ENCODE measurements at regions not wholly inside any gene's neighbourhood (a gene's known extent, or its start where the extent isn't known, plus 50 kb on each side); places are given as distances from the start of the nearest gene placed in this dataset.

DNA sequence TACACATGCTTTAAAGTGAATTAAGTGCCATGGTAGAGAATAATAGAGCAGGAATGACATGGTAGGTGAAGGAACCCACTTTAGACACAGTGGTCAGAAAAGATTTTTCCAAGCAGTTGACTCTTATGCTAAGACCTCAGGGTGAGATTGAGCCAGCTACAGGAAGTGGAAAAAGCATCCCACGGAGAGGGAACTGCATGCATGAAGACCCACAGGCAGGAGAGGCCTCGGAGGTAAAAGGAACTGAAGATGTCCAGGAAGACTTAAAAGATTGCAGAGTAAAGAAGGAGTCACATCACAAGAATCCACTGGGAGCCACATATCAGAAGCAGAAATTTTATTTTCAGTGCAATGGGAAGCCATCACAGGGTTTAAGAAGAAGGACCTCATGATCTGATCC is 499.2 kb upstream of the FAM98A start:
- TF ChIP-seq, protein P1, sequence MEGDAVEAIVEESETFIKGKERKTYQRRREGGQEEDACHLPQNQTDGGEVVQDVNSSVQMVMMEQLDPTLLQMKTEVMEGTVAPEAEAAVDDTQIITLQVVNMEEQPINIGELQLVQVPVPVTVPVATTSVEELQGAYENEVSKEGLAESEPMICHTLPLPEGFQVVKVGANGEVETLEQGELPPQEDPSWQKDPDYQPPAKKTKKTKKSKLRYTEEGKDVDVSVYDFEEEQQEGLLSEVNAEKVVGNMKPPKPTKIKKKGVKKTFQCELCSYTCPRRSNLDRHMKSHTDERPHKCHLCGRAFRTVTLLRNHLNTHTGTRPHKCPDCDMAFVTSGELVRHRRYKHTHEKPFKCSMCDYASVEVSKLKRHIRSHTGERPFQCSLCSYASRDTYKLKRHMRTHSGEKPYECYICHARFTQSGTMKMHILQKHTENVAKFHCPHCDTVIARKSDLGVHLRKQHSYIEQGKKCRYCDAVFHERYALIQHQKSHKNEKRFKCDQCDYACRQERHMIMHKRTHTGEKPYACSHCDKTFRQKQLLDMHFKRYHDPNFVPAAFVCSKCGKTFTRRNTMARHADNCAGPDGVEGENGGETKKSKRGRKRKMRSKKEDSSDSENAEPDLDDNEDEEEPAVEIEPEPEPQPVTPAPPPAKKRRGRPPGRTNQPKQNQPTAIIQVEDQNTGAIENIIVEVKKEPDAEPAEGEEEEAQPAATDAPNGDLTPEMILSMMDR (IDR thresholded peaks at IDR 0.05; ENCODE audit: insufficient read depth, low read depth, low read length), result no peak
- TF ChIP-seq EZH2 (IDR thresholded peaks at IDR 0.05; ENCODE audit: insufficient read depth, low read length), result no peak
